Motor neuron (in vitro differentiated cells): ENCODE measurements at regions not wholly inside any gene's neighbourhood (a gene's known extent, or its start where the extent isn't known, plus 50 kb on each side); places are given as distances from the start of the nearest gene placed in this dataset.

Experiments used
- ATAC-seq, 8 experiments: fragments of 200-7000 bp; cut with Tn5 transposase; replicated peaks in 6 of 8; 2 replicates each; pipeline ENCODE4 v1.8.0; 2021; ENCODE audit warnings: mild to moderate bottlenecking in 8 of 8, moderate library complexity in 8 of 8
- H3K27ac ChIP-seq, 2 donors: fragments of 250-450 bp; sonication (Bioruptor Pico); 2 replicates each; pipeline ENCODE4 v1.9.0; 2021; ENCODE audit warnings: antibody characterized with exemption in 2 of 2, mild to moderate bottlenecking in 2 of 2, moderate library complexity in 1 of 2
- H3K4me1 ChIP-seq, 2 donors: fragments of 250-450 bp; sonication (Bioruptor Pico); replicated peaks in 1 of 2; 2 replicates each; pipeline ENCODE4 v1.6.1; 2021; ENCODE audit warnings: antibody characterized with exemption in 2 of 2, mild to moderate bottlenecking in 2 of 2, moderate library complexity in 1 of 2
- H3K4me3 ChIP-seq, 5 donors: fragments of 250-450 bp; sonication (Bioruptor Pico); 2 replicates each; pipeline ENCODE4 v1.9.0; 2021; ENCODE audit warnings: antibody characterized with exemption in 5 of 5, mild to moderate bottlenecking in 5 of 5, moderate library complexity in 4 of 5
- WGBS, 10 experiments: fragments of 450-650 bp; shearing (Covaris generic); methylation state at CpG; one replicate each; pipeline ENCODE4 v1.0.0; 2022; 5-methylcytosine and 5-hydroxymethylcytosine counted together
- in situ Hi-C, 9 experiments: fragments of 400-800 bp; cut with MboI; loops; one replicate each; pipeline ENCODE4 v1.15.0; 2021; ENCODE audit warnings: low sequenced_read_pairs in 9 of 9, low pct_unique_long_range_greater_than_20kb in 2 of 9; ENCODE audit not compliant: unreplicated experiment in 9 of 9

- Histone ChIP-seq H3K4me3 (no peak overlapping the region), H3K27ac (no peak overlapping the region), H3K4me1 (no peaks in the 10 kb centered on the region)
- no peak for ATAC-seq
- in situ Hi-C loops: no loop called here
These were observed 1968.4 kb downstream of the EFNA5 start for GRCh38 chr5:105702323-105702722.

GRCh38 chr5:105696440-105696839 is 1974.3 kb downstream of the EFNA5 start:
- in situ Hi-C loops: no loop called here
- Histone ChIP-seq H3K27ac (no peak overlapping the region), H3K4me1 (no peaks in the 10 kb centered on the region), H3K4me3 (no peak overlapping the region)
- no peak for ATAC-seq
- 23 to 100% (median 93%) methylated on average over 1 to 2 of the region's 2 CpGs; no CpG with 5 or more reads in 1 of the 10 experiments for WGBS, 10 experiments

GRCh38 chr5:105695941-105696340 is 1974.8 kb downstream of the EFNA5 start:
- H3K27ac ChIP-seq: no peak overlapping the region
- WGBS, 10 experiments: 20 to 80% (median 50%) methylated on average over 1 to 2 of the region's 2 CpGs; no CpG with 5 or more reads in 2 of the 10 experiments

GRCh38 chr5:105689596-105689995 is 1981.1 kb downstream of the EFNA5 start:
- in situ Hi-C loops: no loop called here
- Histone ChIP-seq H3K4me3 (no peak overlapping the region), H3K27ac (no peak overlapping the region), H3K4me1 (peaks cover 3 to 6% of the 10 kb centered on the region in 2 donors)
- ATAC-seq: peak in 2 of 8 experiments; percentile 15 to 19
- WGBS, 10 experiments: 62 to 100% (median 83%) methylated on average over 3 of the region's 3 CpGs; no CpG with 5 or more reads in 3 of the 10 experiments

More at GRCh38 chr5:105695941-105696340, 1974.8 kb downstream of the EFNA5 start:
- ATAC-seq: peak in 5 of 8 experiments; percentile 74 to 98 (median 80)
- Histone ChIP-seq H3K4me1 (no peaks in the 10 kb centered on the region), H3K4me3 (no peak overlapping the region)
- in situ Hi-C loops: no loop called here

- no peak overlapping the region for H3K27ac ChIP-seq
- WGBS, 10 experiments: 0 to 100% (median 66%) methylated on average over 1 to 4 of the region's 4 CpGs
- no peak overlapping the region for H3K4me3 ChIP-seq
- in situ Hi-C loops: no loop called here
- ATAC-seq: no peak
- H3K4me1 ChIP-seq: peaks cover 3 to 6% of the 10 kb centered on the region in 2 donors
These were observed 1982.4 kb downstream of the EFNA5 start for GRCh38 chr5:105688227-105688792.

- H3K4me1 ChIP-seq: peaks cover 3 to 6% of the 10 kb centered on the region in 2 donors
- 0 to 35% (median 15%) methylated on average over 1 to 3 of the region's 3 CpGs; no CpG with 5 or more reads in 2 of the 10 experiments for WGBS, 10 experiments
- no peak for ATAC-seq
- in situ Hi-C loops: no loop called here
- no peak overlapping the region for H3K27ac ChIP-seq
- no peak overlapping the region for H3K4me3 ChIP-seq
These were observed 1983.2 kb downstream of the EFNA5 start for GRCh38 chr5:105687493-105687892.

GRCh38 chr5:105685884-105686283 is 1984.9 kb downstream of the EFNA5 start:
- 25 to 100% (median 87%) methylated on average over 1 to 5 of the region's 5 CpGs for WGBS, 10 experiments
- no peak for ATAC-seq
- Histone ChIP-seq H3K27ac (no peak overlapping the region), H3K4me1 (peaks cover 3 to 6% of the 10 kb centered on the region in 2 donors), H3K4me3 (no peak overlapping the region)
- in situ Hi-C loops: no loop called here

- ATAC-seq: no peak
These were observed 1985.9 kb downstream of the EFNA5 start for GRCh38 chr5:105684799-105685198.

GRCh38 chr5:105680858-105681475 is 1989.8 kb downstream of the EFNA5 start:
- H3K4me3 ChIP-seq: no peak overlapping the region
- in situ Hi-C loops: no loop called here
- 3 to 95% (median 84%) methylated on average over 5 to 7 of the region's 7 CpGs for WGBS, 10 experiments
- H3K27ac ChIP-seq: no peak overlapping the region
- no peaks in the 10 kb centered on the region for H3K4me1 ChIP-seq
- no peak for ATAC-seq

More at GRCh38 chr5:105684799-105685198, 1985.9 kb downstream of the EFNA5 start:
- Histone ChIP-seq H3K4me3 (no peak overlapping the region), H3K27ac (no peak overlapping the region), H3K4me1 (peaks cover 3 to 6% of the 10 kb centered on the region in 2 donors)
- in situ Hi-C loops: no loop called here
- 21 to 100% (median 84%) methylated on average over 1 to 3 of the region's 3 CpGs for WGBS, 10 experiments

GRCh38 chr5:105677291-105677690 is 1993.4 kb downstream of the EFNA5 start:
- in situ Hi-C loops: no loop called here
- no peak for ATAC-seq
- no peaks in the 10 kb centered on the region for H3K4me1 ChIP-seq
- 0 to 100% (median 90%) methylated on average over 1 to 2 of the region's 2 CpGs; no CpG with 5 or more reads in 1 of the 10 experiments for WGBS, 10 experiments
- H3K27ac ChIP-seq: no peak overlapping the region
- H3K4me3 ChIP-seq: no peak overlapping the region

GRCh38 chr5:105670596-105670995 is 2000.1 kb downstream of the EFNA5 start:
- H3K4me3 ChIP-seq: no peak overlapping the region
- in situ Hi-C loops: no loop called here
- no peak for ATAC-seq
- 0 to 100% (median 50%) methylated on average over 1 of the region's 3 CpGs; no CpG with 5 or more reads in 6 of the 10 experiments for WGBS, 10 experiments
- H3K4me1 ChIP-seq: no peaks in the 10 kb centered on the region
- H3K27ac ChIP-seq: no peak overlapping the region

GRCh38 chr5:105663671-105664070 is 2007.1 kb downstream of the EFNA5 start:
- H3K4me1 ChIP-seq: no peaks in the 10 kb centered on the region
- no peak for ATAC-seq
- no peak overlapping the region for H3K4me3 ChIP-seq
- WGBS, 10 experiments: 20 to 100% (median 79%) methylated on average over 1 to 4 of the region's 4 CpGs; no CpG with 5 or more reads in 1 of the 10 experiments
- in situ Hi-C loops: no loop called here
- no peak overlapping the region for H3K27ac ChIP-seq

- H3K4me1 ChIP-seq: no peaks in the 10 kb centered on the region
- in situ Hi-C loops: no loop called here
- WGBS, 10 experiments: 28 to 100% (median 78%) methylated on average over 1 to 3 of the region's 3 CpGs; no CpG with 5 or more reads in 3 of the 10 experiments
- no peak overlapping the region for H3K27ac ChIP-seq
- no peak overlapping the region for H3K4me3 ChIP-seq
- ATAC-seq: no peak
These were observed 2011.3 kb downstream of the EFNA5 start for GRCh38 chr5:105659396-105659795.

GRCh38 chr5:105640328-105640727 is 2030.4 kb downstream of the EFNA5 start:
- ATAC-seq: no peak
- in situ Hi-C loops: no loop called here
- Histone ChIP-seq H3K27ac (no peak overlapping the region), H3K4me3 (no peak overlapping the region), H3K4me1 (no peaks in the 10 kb centered on the region)
- 0 to 93% (median 86%) methylated on average over 1 to 12 of the region's 14 CpGs; no CpG with 5 or more reads in 3 of the 10 experiments for WGBS, 10 experiments
